ENCODE measurements at regions not wholly inside any gene's neighbourhood (a gene's known extent, or its start where the extent isn't known, plus 50 kb on each side); places are given as distances from the start of the nearest gene placed in this dataset.

DNA sequence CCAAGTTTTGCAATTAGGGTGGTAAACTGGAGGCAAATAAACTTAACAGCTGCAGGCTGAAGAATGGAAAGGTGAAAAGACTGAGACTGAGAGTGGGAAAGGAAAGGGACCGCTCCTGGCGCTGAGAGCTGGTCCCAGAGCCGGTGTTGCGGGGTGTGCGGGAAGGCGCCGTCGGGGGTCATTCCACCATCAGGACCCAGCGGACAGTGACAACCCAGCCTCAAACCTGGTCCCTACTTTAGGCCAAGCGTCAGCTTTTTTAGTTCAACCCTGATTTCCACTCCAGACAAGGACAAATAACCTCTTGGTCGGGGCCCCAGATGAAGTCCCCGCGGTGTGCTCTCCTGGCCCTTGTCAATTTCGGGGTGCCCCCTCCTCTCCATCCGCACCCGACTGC lies 145.8 kb upstream of the ETS2 start:
- Mint-ChIP-seq H3K4me1 (ENCODE audit: unreplicated experiment) (peaks cover 16% of the 10 kb centered on the region), H3K9me3 (no peaks in the 10 kb centered on the region), H3K27me3 (peaks cover 85% of the 10 kb centered on the region), H3K36me3 (no peaks in the 10 kb centered on the region), H3K4me3 (peak overlapping the region; percentile 83), H3K27ac (peak overlapping the region; percentile 19)
- no peak for TF ChIP-seq CTCF (conservative IDR thresholded peaks at IDR 0.05)
- no peak for DNase-seq (ENCODE audit: extremely low spot score, unreplicated experiment)

- H3K4me1 Mint-ChIP-seq (ENCODE audit: unreplicated experiment): peaks cover 13% of the 10 kb centered on the region
- DNase-seq (ENCODE audit: extremely low spot score, unreplicated experiment): no peak
- H3K27ac Mint-ChIP-seq: no peak overlapping the region
Observed at GRCh38 chr21:38660333-38661196, 145.2 kb upstream of the ETS2 start.

GRCh38 chr21:38661197-38661871 lies 144.4 kb upstream of the ETS2 start:
- TF ChIP-seq CTCF (conservative IDR thresholded peaks at IDR 0.05): no peak
- DNase-seq (ENCODE audit: extremely low spot score, unreplicated experiment): no peak
- Mint-ChIP-seq H3K9me3 (peaks cover 3% of the 10 kb centered on the region), H3K27ac (peak overlapping the region; percentile 24), H3K27me3 (peaks cover 82% of the 10 kb centered on the region), H3K4me1 (ENCODE audit: unreplicated experiment) (peaks cover 13% of the 10 kb centered on the region), H3K36me3 (no peaks in the 10 kb centered on the region), H3K4me3 (peak overlapping the region; percentile 89)

More at GRCh38 chr21:38660333-38661196, 145.2 kb upstream of the ETS2 start:
- peaks cover 83% of the 10 kb centered on the region for H3K27me3 Mint-ChIP-seq
- TF ChIP-seq CTCF (conservative IDR thresholded peaks at IDR 0.05): no peak
- H3K36me3 Mint-ChIP-seq: no peaks in the 10 kb centered on the region
- H3K4me3 Mint-ChIP-seq: peak overlapping the region; percentile 89
- peaks cover 2% of the 10 kb centered on the region for H3K9me3 Mint-ChIP-seq

DNA sequence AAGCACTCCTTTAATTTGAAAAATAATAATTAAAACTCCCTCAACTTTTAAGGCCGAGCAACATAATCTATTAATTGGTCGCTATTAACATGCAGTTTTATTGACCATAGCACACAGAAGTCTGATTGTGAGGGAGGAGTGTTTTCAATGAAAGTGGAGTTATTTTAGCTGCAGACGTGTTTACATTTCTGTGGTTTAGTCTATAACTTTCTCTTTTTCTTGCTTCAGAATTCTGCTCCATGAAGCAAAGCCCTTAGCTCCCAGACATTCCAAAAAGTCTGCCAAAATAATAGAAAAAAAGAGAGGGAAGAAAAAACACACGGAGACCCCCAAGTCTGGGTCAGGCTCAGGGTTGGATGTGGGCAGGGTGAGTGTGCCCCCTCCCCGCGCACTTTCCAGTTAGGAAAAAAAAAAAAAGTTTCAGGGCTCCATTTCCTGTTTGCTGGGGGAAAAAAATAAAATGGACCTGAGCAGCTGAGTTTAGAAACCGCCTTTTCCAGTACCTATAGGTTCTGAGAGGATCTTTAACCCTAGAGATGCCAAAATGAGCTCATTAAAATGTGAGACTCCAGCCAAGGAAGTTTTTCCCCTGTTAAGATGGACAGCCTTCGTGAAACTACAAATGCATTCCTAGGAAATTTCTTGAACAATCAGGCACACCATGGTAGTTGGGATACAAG lies 143.7 kb upstream of the ETS2 start:
- no peak for TF ChIP-seq CTCF (conservative IDR thresholded peaks at IDR 0.05)
- peaks cover 3% of the 10 kb centered on the region for H3K9me3 Mint-ChIP-seq
- peaks cover 13% of the 10 kb centered on the region for H3K4me1 Mint-ChIP-seq (ENCODE audit: unreplicated experiment)
- H3K36me3 Mint-ChIP-seq: no peaks in the 10 kb centered on the region
- H3K4me3 Mint-ChIP-seq: peak overlapping the region; percentile 89
- H3K27me3 Mint-ChIP-seq: peaks cover 78% of the 10 kb centered on the region
- H3K27ac Mint-ChIP-seq: peak overlapping the region; percentile 24
- no peak for DNase-seq (ENCODE audit: extremely low spot score, unreplicated experiment)

- TF ChIP-seq CTCF (conservative IDR thresholded peaks at IDR 0.05): no peak
- Mint-ChIP-seq H3K9me3 (peaks cover 3% of the 10 kb centered on the region), H3K27me3 (peaks cover 76% of the 10 kb centered on the region), H3K4me1 (ENCODE audit: unreplicated experiment) (peaks cover 14% of the 10 kb centered on the region), H3K36me3 (no peaks in the 10 kb centered on the region), H3K4me3 (no peak overlapping the region), H3K27ac (no peak overlapping the region)
- no peak for DNase-seq (ENCODE audit: extremely low spot score, unreplicated experiment)
Observed at GRCh38 chr21:38663282-38663681, 142.4 kb upstream of the ETS2 start.

Measured in type B pancreatic cell (in vitro differentiated cells).